ENCODE measurements at regions not wholly inside any gene's neighbourhood (a gene's known extent, or its start where the extent isn't known, plus 50 kb on each side); places are given as distances from the start of the nearest gene placed in this dataset.

- DNase-seq, result no peak
Measured at GRCh38 chr2:188078534-188078933, 213.1 kb upstream of the GULP1 start.

- no peak for DNase-seq
Measured at GRCh38 chr2:188079196-188079595, 212.5 kb upstream of the GULP1 start.

GRCh38 chr2:188085421-188085820 lies 206.3 kb upstream of the GULP1 start:
- no peak for DNase-seq

- DNase-seq, result no peak
Measured at GRCh38 chr2:188089901-188090300, 201.8 kb upstream of the GULP1 start.

GRCh38 chr2:188091220-188091619 lies 200.5 kb upstream of the GULP1 start:
- no peak for DNase-seq

GRCh38 chr2:188092734-188093133 lies 198.9 kb upstream of the GULP1 start:
- no peak for DNase-seq

GRCh38 chr2:188096910-188097309 lies 194.8 kb upstream of the GULP1 start:
- no peak for DNase-seq

- no peak for DNase-seq
Measured at GRCh38 chr2:188102881-188103280, 188.8 kb upstream of the GULP1 start.

- DNase-seq, result no peak
Measured at GRCh38 chr2:188114014-188114413, 177.7 kb upstream of the GULP1 start.

GRCh38 chr2:188117706-188118105 lies 174.0 kb upstream of the GULP1 start:
- DNase-seq, result no peak

- no peak for DNase-seq
Measured at GRCh38 chr2:188118431-188118830, 173.2 kb upstream of the GULP1 start.

GRCh38 chr2:188119112-188119838 lies 172.4 kb upstream of the GULP1 start:
- no peak for DNase-seq

- no peak for DNase-seq
Measured at GRCh38 chr2:188122985-188123384, 168.7 kb upstream of the GULP1 start.

GRCh38 chr2:188129677-188130076 lies 162.0 kb upstream of the GULP1 start:
- no peak for DNase-seq

GRCh38 chr2:188130317-188130716 lies 161.4 kb upstream of the GULP1 start:
- DNase-seq, result no peak

GRCh38 chr2:188131281-188131680 lies 160.4 kb upstream of the GULP1 start:
- no peak for DNase-seq

- no peak for DNase-seq
Measured at GRCh38 chr2:188132385-188132784, 159.3 kb upstream of the GULP1 start.

GRCh38 chr2:188134241-188134640 lies 157.4 kb upstream of the GULP1 start:
- no peak for DNase-seq

- no peak for DNase-seq
Measured at GRCh38 chr2:188138313-188138712, 153.4 kb upstream of the GULP1 start.

- DNase-seq, result no peak
Measured at GRCh38 chr2:188142088-188142487, 149.6 kb upstream of the GULP1 start.

- DNase-seq, result no peak
Measured at GRCh38 chr2:188142636-188143295, 148.9 kb upstream of the GULP1 start.

- no peak for DNase-seq
Measured at GRCh38 chr2:188145885-188146284, 145.8 kb upstream of the GULP1 start.

- DNase-seq, result no peak
Measured at GRCh38 chr2:188146888-188147287, 144.8 kb upstream of the GULP1 start.

- DNase-seq, result no peak
Measured at GRCh38 chr2:188151670-188152069, 140.0 kb upstream of the GULP1 start.

Measured in NCI-H524 treated with DMSO at 0.1 percent for 48 hours (cell line).